Glutamatergic neuron (in vitro differentiated cells): ENCODE measurements at regions not wholly inside any gene's neighbourhood (a gene's known extent, or its start where the extent isn't known, plus 50 kb on each side); places are given as distances from the start of the nearest gene placed in this dataset.

Experiments
- DNase-seq: peaks from one replicate; pipeline ENCODE4 v3.0.0; 2022
- H3K27ac Mint-ChIP-seq: one replicate; pipeline ENCODE4 v1.8.0; 2020; ENCODE audit warnings: mild to moderate bottlenecking, mixed read lengths, inconsistent platforms; ENCODE audit not compliant: unreplicated experiment
- H3K27me3 Mint-ChIP-seq: one replicate; pipeline ENCODE4 v1.8.0; 2020; ENCODE audit warnings: mild to moderate bottlenecking, moderate library complexity, mixed read lengths, inconsistent platforms; ENCODE audit not compliant: unreplicated experiment
- H3K36me3 Mint-ChIP-seq: one replicate; pipeline ENCODE4 v1.8.0; 2020; ENCODE audit warnings: mild to moderate bottlenecking, mixed read lengths, inconsistent platforms; ENCODE audit not compliant: unreplicated experiment
- H3K4me1 Mint-ChIP-seq: one replicate; pipeline ENCODE4 v1.8.0; 2020; ENCODE audit warnings: mild to moderate bottlenecking, low read depth, mixed read lengths, inconsistent platforms; ENCODE audit not compliant: unreplicated experiment
- H3K4me3 Mint-ChIP-seq: one replicate; pipeline ENCODE4 v1.8.0; 2020; ENCODE audit warnings: mild to moderate bottlenecking, mixed read lengths, inconsistent platforms; ENCODE audit not compliant: unreplicated experiment
- H3K9me3 Mint-ChIP-seq: one replicate; pipeline ENCODE4 v1.8.0; 2020; ENCODE audit warnings: mild to moderate bottlenecking, moderate library complexity, mixed read lengths, inconsistent platforms; ENCODE audit not compliant: unreplicated experiment
- TF ChIP-seq, protein P1 (sequence below): fragments of 200-600 bp; sonication (generic); IDR thresholded peaks from one replicate; pipeline ENCODE4 v1.5.0; 2021; ENCODE audit not compliant: partially characterized antibody, unreplicated experiment

DNA sequence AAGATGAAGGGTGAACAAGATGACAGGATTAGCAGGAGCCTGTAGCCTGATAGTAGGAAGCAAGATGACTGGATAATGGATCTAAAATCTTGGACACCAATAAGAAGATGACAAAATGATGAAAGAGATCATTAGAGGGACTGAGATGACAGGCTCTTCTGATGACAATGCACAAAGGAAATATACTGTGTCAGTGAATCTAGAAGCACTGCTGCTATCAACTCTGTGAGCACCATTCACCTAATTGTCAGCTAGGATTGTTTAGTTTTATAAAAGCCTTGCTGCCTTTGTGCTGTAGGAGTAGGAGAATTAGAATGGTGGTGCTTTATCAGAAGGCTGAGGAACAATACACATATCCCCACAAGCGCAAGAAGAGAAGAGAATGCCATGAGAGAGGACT is 1127.8 kb downstream of the DTWD2 start:
- H3K36me3 Mint-ChIP-seq = no peaks in the 10 kb centered on the region
- no peak for DNase-seq
- H3K4me1 Mint-ChIP-seq = no peaks in the 10 kb centered on the region
- TF ChIP-seq, protein P1, sequence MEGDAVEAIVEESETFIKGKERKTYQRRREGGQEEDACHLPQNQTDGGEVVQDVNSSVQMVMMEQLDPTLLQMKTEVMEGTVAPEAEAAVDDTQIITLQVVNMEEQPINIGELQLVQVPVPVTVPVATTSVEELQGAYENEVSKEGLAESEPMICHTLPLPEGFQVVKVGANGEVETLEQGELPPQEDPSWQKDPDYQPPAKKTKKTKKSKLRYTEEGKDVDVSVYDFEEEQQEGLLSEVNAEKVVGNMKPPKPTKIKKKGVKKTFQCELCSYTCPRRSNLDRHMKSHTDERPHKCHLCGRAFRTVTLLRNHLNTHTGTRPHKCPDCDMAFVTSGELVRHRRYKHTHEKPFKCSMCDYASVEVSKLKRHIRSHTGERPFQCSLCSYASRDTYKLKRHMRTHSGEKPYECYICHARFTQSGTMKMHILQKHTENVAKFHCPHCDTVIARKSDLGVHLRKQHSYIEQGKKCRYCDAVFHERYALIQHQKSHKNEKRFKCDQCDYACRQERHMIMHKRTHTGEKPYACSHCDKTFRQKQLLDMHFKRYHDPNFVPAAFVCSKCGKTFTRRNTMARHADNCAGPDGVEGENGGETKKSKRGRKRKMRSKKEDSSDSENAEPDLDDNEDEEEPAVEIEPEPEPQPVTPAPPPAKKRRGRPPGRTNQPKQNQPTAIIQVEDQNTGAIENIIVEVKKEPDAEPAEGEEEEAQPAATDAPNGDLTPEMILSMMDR = no peak
- no peak overlapping the region for H3K4me3 Mint-ChIP-seq
- no peaks in the 10 kb centered on the region for H3K9me3 Mint-ChIP-seq
- no peak overlapping the region for H3K27ac Mint-ChIP-seq
- no peaks in the 10 kb centered on the region for H3K27me3 Mint-ChIP-seq

DNA sequence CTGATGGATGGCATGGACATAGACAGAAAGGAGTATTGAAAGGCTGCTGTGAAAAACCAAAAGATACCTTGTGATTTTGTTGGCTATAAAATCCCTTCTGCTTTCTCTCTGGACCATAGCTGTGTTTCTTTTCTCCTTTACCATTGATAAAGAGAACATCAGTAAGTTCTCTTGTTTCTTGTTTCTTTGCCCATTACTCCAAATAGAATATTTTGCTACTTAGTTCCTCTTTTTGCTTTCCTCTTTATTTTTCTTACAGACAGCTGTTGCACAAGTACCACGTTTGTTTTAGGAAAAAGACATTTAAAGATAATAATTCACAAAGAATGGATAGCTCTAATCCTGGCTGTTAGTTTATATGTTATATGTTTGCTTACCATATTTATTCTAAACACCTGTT is 1129.2 kb downstream of the DTWD2 start:
- no peak for DNase-seq
- Mint-ChIP-seq H3K9me3 (no peaks in the 10 kb centered on the region), H3K36me3 (no peaks in the 10 kb centered on the region), H3K4me3 (no peak overlapping the region), H3K27ac (no peak overlapping the region), H3K27me3 (no peaks in the 10 kb centered on the region), H3K4me1 (no peaks in the 10 kb centered on the region)
- TF ChIP-seq, protein P1 = no peak

DNA sequence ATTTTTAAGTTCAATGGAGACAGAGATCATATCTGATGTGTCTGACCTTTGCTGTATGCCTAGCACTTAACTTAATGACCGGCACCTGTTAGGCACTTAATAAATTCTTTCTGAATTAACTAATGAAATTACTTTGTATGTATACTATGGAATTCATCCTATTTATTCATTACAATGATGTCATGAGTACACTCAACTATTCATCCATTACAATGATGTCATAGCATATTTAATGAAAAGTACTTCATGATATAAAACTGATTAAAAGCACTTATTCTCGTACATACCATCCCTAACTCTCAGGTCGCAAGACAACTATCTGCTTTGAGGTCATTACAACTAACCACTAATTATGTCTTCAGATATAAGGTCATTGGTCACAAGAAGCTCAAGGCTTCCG is 1131.6 kb downstream of the DTWD2 start:
- Mint-ChIP-seq H3K36me3 (no peaks in the 10 kb centered on the region), H3K9me3 (no peaks in the 10 kb centered on the region), H3K4me1 (no peaks in the 10 kb centered on the region)

GRCh38 chr5:117837786-117838185 is 1150.6 kb downstream of the DTWD2 start:
- H3K36me3 Mint-ChIP-seq = no peaks in the 10 kb centered on the region
- no peak overlapping the region for H3K4me3 Mint-ChIP-seq
- H3K27ac Mint-ChIP-seq = no peak overlapping the region
- TF ChIP-seq, protein P1 = no peak
- no peaks in the 10 kb centered on the region for H3K9me3 Mint-ChIP-seq
- no peaks in the 10 kb centered on the region for H3K27me3 Mint-ChIP-seq
- DNase-seq = no peak
- no peaks in the 10 kb centered on the region for H3K4me1 Mint-ChIP-seq

More for the DNA sequence above, 1131.6 kb downstream of the DTWD2 start:
- TF ChIP-seq, protein P1 = no peak
- no peak overlapping the region for H3K27ac Mint-ChIP-seq
- H3K4me3 Mint-ChIP-seq = no peak overlapping the region
- no peak for DNase-seq
- no peaks in the 10 kb centered on the region for H3K27me3 Mint-ChIP-seq

- H3K9me3 Mint-ChIP-seq = no peaks in the 10 kb centered on the region
- no peak for DNase-seq
- H3K27ac Mint-ChIP-seq = no peak overlapping the region
- H3K36me3 Mint-ChIP-seq = no peaks in the 10 kb centered on the region
- TF ChIP-seq, protein P1 = no peak
- peaks cover 5% of the 10 kb centered on the region for H3K4me1 Mint-ChIP-seq
- H3K4me3 Mint-ChIP-seq = no peak overlapping the region
- H3K27me3 Mint-ChIP-seq = no peaks in the 10 kb centered on the region
Measured at GRCh38 chr5:117833691-117834090, 1154.7 kb downstream of the DTWD2 start.
